SK-N-SH treated with all-trans-retinoic acid at 6 μM for 48 hours (cell line): ENCODE measurements at regions not wholly inside any gene's neighbourhood (a gene's known extent, or its start where the extent isn't known, plus 50 kb on each side); places are given as distances from the start of the nearest gene placed in this dataset.

ENCODE experiments used
- CSDC2 ChIP-seq: fragments of 250-450 bp; sonication (Bioruptor Pico); IDR thresholded peaks from 2 replicates; pipeline ENCODE4 v1.5.0; 2020; ENCODE audit warnings: mild to moderate bottlenecking, moderate library complexity
- CSRNP3 ChIP-seq: fragments of 250-450 bp; sonication (Bioruptor Pico); IDR thresholded peaks from 2 replicates; pipeline ENCODE4 v1.5.1; 2021; ENCODE audit warnings: mild to moderate bottlenecking, moderate library complexity
- GLIS3 ChIP-seq: fragments of 250-450 bp; sonication (Bioruptor Pico); IDR thresholded peaks from 2 replicates; pipeline ENCODE4 v1.5.0; 2020; ENCODE audit warnings: mild to moderate bottlenecking, moderate library complexity
- PATZ1 ChIP-seq: fragments of 250-450 bp; sonication (Bioruptor Pico); IDR thresholded peaks from 2 replicates; pipeline ENCODE4 v1.8.0; 2020; ENCODE audit warnings: mild to moderate bottlenecking, moderate library complexity, borderline replicate concordance
- RARB ChIP-seq: fragments of 250-450 bp; sonication (Bioruptor Pico); IDR thresholded peaks from 2 replicates; pipeline ENCODE4 v1.8.0; 2021; ENCODE audit warnings: mild to moderate bottlenecking, moderate library complexity
- SNAI2 ChIP-seq: fragments of 250-450 bp; sonication (Bioruptor Pico); IDR thresholded peaks from 2 replicates; pipeline ENCODE4 v1.5.0; 2020; ENCODE audit warnings: mild to moderate bottlenecking, moderate library complexity
- ZC3H10 ChIP-seq: fragments of 250-450 bp; sonication (Bioruptor Pico); IDR thresholded peaks from 2 replicates; pipeline ENCODE4 v1.5.1; 2021; ENCODE audit warnings: mild to moderate bottlenecking, moderate library complexity
- ZFP3 ChIP-seq: fragments of 250-450 bp; sonication (Bioruptor Pico); IDR thresholded peaks from 2 replicates; pipeline ENCODE4 v1.5.0; 2020; ENCODE audit warnings: mild to moderate bottlenecking, moderate library complexity
- ZNF8 ChIP-seq: fragments of 450-650 bp; formaldehyde crosslinking; IDR thresholded peaks from 2 replicates; pipeline ENCODE4 v1.5.0; 2020; ENCODE audit warnings: mild to moderate bottlenecking, moderate library complexity

- TF ChIP-seq GLIS3 (CRISPR knock-in tag) (no peak), SNAI2 (CRISPR knock-in tag) (no peak), RARB (CRISPR knock-in tag) (no peak), ZNF8 (no peak), PATZ1 (CRISPR knock-in tag) (no peak), CSRNP3 (CRISPR knock-in tag) (no peak), ZFP3 (CRISPR knock-in tag) (no peak), ZC3H10 (no peak), CSDC2 (CRISPR knock-in tag) (no peak)
Measured at GRCh38 chr12:25052196-25052913, 103.5 kb upstream of the BCAT1 start.
